NCI-H524 treated with DMSO at 0.1 percent for 48 hours (cell line): ENCODE measurements at regions not wholly inside any gene's neighbourhood (a gene's known extent, or its start where the extent isn't known, plus 50 kb on each side); places are given as distances from the start of the nearest gene placed in this dataset.

Experiments used
- DNase-seq: peaks from one replicate; lab custom pipeline; 2025; lab: John Stamatoyannopoulos, UW

- no peak for DNase-seq
Observed at GRCh38 chr16:52103791-52104190, 443.2 kb downstream of the TOX3 start.

GRCh38 chr16:52101246-52101645 lies 445.7 kb downstream of the TOX3 start:
- DNase-seq, result no peak

GRCh38 chr16:52099382-52099781 lies 447.6 kb downstream of the TOX3 start:
- no peak for DNase-seq

GRCh38 chr16:52095471-52095870 lies 451.5 kb downstream of the TOX3 start:
- DNase-seq, result no peak

GRCh38 chr16:52092126-52092525 lies 454.8 kb downstream of the TOX3 start:
- DNase-seq, result no peak

GRCh38 chr16:52090080-52090479 lies 456.9 kb downstream of the TOX3 start:
- no peak for DNase-seq

GRCh38 chr16:52089476-52089875 lies 457.5 kb downstream of the TOX3 start:
- DNase-seq, result no peak

- DNase-seq, result no peak
Observed at GRCh38 chr16:52086901-52087300, 460.0 kb downstream of the TOX3 start.

GRCh38 chr16:52078716-52079655 lies 468.0 kb downstream of the TOX3 start:
- DNase-seq, result no peak

GRCh38 chr16:52077607-52078006 lies 469.3 kb downstream of the TOX3 start:
- no peak for DNase-seq

GRCh38 chr16:52076801-52077201 lies 470.1 kb downstream of the TOX3 start:
- DNase-seq, result no peak

GRCh38 chr16:52076332-52076731 lies 470.6 kb downstream of the TOX3 start:
- no peak for DNase-seq

GRCh38 chr16:52074133-52074532 lies 472.8 kb downstream of the TOX3 start:
- no peak for DNase-seq

- DNase-seq, result peak; percentile 17
Observed at GRCh38 chr16:52073024-52073423, 473.9 kb downstream of the TOX3 start.

- no peak for DNase-seq
Observed at GRCh38 chr16:52071101-52071500, 475.8 kb downstream of the TOX3 start.

- DNase-seq, result no peak
Observed at GRCh38 chr16:52070341-52071057, 476.4 kb downstream of the TOX3 start.

GRCh38 chr16:52069866-52070265 lies 477.1 kb downstream of the TOX3 start:
- DNase-seq, result no peak

GRCh38 chr16:52068447-52069074 lies 478.4 kb downstream of the TOX3 start:
- DNase-seq, result no peak

- DNase-seq, result no peak
Observed at GRCh38 chr16:52066962-52067361, 480.0 kb downstream of the TOX3 start.

GRCh38 chr16:52056259-52056658 lies 490.7 kb downstream of the TOX3 start:
- no peak for DNase-seq

- no peak for DNase-seq
Observed at GRCh38 chr16:52055381-52055780, 491.6 kb downstream of the TOX3 start.

GRCh38 chr16:52054326-52054725 lies 492.6 kb downstream of the TOX3 start:
- no peak for DNase-seq

GRCh38 chr16:52052818-52053217 lies 494.1 kb downstream of the TOX3 start:
- DNase-seq, result no peak
